OCI-LY3 (cell line): ENCODE measurements at regions not wholly inside any gene's neighbourhood (a gene's known extent, or its start where the extent isn't known, plus 50 kb on each side); places are given as distances from the start of the nearest gene placed in this dataset.

ENCODE experiments used
- EZH2phosphoT487 ChIP-seq: fragments of 200-600 bp; shearing (Covaris generic); IDR thresholded peaks from 2 replicates; pipeline ENCODE4 v1.6.1; 2018; ENCODE audit warnings: antibody characterized with exemption, mixed run types, low read depth
- TF ChIP-seq, protein P1 (sequence below): fragments of 200-600, 300-600 bp; sonication (generic); IDR thresholded peaks from 2 replicates; pipeline ENCODE4 v1.5.1; 2014; ENCODE audit warnings: antibody characterized with exemption, low read length, low read depth

DNA sequence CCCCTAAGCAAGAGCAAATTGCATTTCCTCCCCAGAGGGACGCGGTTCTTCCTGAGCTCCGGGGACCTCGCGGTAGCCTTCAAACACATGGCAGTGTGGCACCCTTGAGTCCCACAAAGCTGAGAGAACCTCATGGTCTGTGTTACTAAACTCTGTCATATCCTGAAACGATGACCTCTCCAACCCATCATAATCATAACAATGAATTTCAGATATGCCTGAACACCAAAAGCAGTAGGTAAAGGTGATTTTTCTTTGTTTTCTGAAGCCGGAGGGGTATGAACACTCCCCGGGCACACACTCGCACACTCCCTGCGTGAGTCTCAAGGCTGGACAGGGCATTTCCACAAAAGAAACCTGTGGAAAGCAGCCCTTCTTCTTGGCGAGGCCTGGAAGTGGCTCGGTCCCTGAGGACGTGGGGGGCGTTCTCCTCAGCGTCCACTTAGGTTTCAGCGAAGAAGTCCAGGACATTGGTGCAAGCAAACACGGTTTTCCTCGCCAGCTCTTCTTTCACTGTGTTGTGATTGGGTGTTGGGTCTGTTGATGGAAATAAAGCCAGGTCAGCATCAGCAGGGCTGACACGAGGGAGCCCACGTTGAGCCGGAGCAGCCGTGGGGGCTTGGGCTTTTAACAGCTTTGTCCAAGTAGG is 183.4 kb downstream of the ERMARD start:
- TF ChIP-seq, protein P1, sequence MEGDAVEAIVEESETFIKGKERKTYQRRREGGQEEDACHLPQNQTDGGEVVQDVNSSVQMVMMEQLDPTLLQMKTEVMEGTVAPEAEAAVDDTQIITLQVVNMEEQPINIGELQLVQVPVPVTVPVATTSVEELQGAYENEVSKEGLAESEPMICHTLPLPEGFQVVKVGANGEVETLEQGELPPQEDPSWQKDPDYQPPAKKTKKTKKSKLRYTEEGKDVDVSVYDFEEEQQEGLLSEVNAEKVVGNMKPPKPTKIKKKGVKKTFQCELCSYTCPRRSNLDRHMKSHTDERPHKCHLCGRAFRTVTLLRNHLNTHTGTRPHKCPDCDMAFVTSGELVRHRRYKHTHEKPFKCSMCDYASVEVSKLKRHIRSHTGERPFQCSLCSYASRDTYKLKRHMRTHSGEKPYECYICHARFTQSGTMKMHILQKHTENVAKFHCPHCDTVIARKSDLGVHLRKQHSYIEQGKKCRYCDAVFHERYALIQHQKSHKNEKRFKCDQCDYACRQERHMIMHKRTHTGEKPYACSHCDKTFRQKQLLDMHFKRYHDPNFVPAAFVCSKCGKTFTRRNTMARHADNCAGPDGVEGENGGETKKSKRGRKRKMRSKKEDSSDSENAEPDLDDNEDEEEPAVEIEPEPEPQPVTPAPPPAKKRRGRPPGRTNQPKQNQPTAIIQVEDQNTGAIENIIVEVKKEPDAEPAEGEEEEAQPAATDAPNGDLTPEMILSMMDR, result no peak
- no peak for TF ChIP-seq EZH2phosphoT487
